DLD1 (cell line): ENCODE measurements at regions not wholly inside any gene's neighbourhood (a gene's known extent, or its start where the extent isn't known, plus 50 kb on each side); places are given as distances from the start of the nearest gene placed in this dataset.
"Not testable (repeated sequence)": the region's sequence is repeated elsewhere in the genome, so short reads cannot be mapped to it uniquely, and the experiment has no call there.

Source experiments
- in situ Hi-C: cut with HindIII; loops from 2 replicates; pipeline ENCODE4 v1.10.0; 2017; ENCODE audit warnings: low sequenced_read_pairs

- in situ Hi-C loops = no loop called here
Observed at GRCh38 chr4:28241021-28241420, 1380.4 kb downstream of the STIM2 start.

- in situ Hi-C loops = no loop called here
Observed at GRCh38 chr4:28247805-28248204, 1387.2 kb downstream of the STIM2 start.

GRCh38 chr4:28248269-28248668 lies 1387.6 kb downstream of the STIM2 start:
- in situ Hi-C loops = no loop called here

DNA sequence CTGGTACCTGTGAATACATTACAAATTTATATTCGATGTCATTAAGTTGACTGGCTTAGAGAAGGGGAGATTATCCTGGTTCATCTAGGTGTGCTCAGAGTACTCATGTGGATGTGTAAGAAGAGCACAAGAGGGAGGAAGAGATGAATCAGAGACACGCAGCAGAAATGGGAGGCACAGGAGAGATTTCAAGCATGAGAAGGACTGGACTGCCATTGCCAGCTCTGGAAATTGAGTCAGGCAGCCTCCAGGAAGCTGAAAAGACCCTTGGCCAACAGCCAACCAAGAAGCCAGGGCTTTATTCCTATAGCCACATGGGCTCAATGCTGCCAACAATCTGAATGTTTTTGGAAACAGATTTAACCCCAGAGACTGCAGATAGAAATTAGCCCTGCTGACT lies 1390.0 kb downstream of the STIM2 start:
- in situ Hi-C loops = no loop called here

GRCh38 chr4:28251831-28252230 lies 1391.2 kb downstream of the STIM2 start:
- in situ Hi-C loops = no loop called here

DNA sequence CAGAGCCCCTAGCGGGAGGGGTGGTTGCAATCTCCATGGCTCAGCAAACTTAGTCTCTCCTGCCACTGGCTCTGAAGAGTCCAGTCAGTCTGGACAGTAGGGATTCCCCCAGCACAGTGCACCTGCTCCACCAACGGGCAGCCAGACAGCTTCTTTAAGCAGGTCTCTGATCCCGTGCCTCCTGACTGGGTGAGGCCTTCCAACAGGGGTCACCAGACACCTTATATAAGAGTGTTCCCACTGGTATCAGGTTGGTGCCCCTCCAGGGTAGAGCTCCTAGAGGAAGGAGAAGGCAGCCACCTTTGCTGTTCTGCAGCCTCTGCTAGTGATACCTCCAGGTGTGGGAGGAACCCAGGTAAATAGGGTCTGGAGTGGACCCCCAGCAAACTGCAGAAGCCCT lies 1393.4 kb downstream of the STIM2 start:
- in situ Hi-C loops = no loop called here

DNA sequence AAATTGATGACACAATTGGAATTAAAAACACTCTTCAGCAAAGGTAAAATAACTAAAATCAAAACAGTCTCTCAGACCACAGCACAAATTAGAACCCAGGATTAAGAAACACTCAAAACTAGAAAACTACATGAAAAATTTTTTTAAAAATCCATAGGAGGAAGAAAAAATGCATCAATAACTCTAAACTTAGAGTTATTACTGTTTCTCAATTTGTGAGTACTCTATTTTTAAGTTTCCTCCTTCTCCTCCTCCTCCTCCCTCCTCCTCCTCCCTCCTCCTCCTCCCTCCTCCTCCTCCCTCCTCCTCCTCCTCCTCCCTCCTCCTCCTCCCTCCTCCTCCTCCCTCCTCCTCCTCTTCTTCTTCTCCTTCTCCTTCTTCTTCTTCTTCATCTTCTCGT lies 1395.7 kb downstream of the STIM2 start:
- in situ Hi-C loops = no loop called here

GRCh38 chr4:28259951-28260350 lies 1399.3 kb downstream of the STIM2 start:
- in situ Hi-C loops = no loop called here

- in situ Hi-C loops = no loop called here
Observed at GRCh38 chr4:28267166-28267565, 1406.5 kb downstream of the STIM2 start.

GRCh38 chr4:28269426-28269825 lies 1408.8 kb downstream of the STIM2 start:
- in situ Hi-C loops = no loop called here

GRCh38 chr4:28277931-28278330 lies 1417.3 kb downstream of the STIM2 start:
- in situ Hi-C loops = no loop called here

DNA sequence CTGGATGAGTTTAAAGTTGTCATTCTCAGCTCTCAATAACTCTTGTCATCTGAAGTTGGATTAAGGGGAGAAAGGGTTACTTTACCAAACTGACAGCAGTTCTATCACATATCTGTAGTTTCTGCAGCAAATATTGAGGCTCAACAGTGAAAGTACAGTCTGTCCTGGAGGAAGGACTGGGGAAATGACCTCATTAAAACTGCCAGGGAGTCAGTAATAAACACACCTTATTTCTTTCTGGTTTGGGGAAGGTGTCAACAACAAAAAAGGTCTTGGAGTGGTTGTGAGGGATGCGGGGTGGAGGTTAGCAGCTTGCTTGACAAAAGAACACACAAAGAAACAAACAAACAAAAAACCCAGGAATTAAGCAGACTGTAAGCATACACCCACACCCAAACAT lies 1418.0 kb downstream of the STIM2 start:
- in situ Hi-C loops = no loop called here

DNA sequence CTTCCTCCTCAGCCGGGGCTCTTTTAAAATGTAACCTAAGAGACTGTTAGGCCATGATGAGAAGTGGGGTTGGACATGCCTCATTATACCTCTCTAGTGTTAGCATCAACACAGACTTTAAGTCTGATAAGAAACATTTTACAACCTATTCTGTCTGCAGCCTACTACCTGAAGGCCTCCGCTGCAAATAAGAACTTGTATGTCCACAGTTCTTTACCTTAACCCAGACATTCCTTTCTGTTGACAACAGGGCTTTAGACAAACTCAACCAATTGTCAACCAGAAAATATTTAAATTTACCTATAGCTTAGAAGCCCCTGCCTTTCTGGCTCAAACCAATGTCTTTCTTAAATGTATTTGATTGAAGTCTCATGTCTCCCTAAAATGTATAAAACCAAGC lies 1418.6 kb downstream of the STIM2 start:
- in situ Hi-C loops = no loop called here

DNA sequence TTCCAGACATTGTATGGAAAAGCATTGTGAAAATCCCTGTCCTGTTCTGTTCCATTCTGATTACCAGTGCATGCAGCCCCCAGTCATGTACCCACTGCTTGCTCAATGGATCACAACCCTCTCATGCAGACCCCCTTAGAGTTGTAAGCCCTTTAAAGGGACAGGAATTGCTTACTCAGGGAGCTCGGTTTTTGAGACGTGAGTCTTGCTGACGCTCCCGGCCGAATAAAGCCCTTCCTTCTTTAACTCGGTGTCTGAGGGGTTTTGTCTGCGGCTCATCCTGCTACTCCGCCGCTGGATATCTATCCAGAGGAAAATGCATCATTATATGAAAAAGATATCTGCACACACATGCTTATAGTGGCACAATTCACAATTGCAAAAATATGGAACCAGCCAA lies 1425.6 kb downstream of the STIM2 start:
- in situ Hi-C loops = not testable (repeated sequence)

GRCh38 chr4:28287831-28288233 lies 1427.2 kb downstream of the STIM2 start:
- in situ Hi-C loops = no loop called here

GRCh38 chr4:28296239-28296638 lies 1435.6 kb downstream of the STIM2 start:
- in situ Hi-C loops = no loop called here

DNA sequence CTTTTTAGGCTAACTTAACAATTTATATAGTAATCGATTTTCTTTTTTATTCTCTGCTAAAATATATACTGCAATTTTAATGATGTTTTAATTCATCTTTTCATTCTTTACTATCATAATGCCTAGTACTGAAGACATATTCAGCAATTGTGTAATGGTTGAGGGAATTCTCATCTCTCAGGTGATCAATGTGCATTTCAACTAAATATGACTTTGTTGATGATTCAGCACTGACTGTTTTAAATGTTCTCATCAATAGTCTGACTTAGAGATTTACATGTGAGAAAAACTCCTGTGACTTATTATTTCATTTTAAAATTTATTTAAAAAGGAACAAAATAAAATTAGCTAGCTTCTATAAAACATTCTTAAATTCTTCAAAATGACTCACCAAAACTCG lies 1450.3 kb downstream of the STIM2 start:
- in situ Hi-C loops = no loop called here

GRCh38 chr4:28312497-28312896 lies 1451.9 kb downstream of the STIM2 start:
- in situ Hi-C loops = not testable (repeated sequence)

DNA sequence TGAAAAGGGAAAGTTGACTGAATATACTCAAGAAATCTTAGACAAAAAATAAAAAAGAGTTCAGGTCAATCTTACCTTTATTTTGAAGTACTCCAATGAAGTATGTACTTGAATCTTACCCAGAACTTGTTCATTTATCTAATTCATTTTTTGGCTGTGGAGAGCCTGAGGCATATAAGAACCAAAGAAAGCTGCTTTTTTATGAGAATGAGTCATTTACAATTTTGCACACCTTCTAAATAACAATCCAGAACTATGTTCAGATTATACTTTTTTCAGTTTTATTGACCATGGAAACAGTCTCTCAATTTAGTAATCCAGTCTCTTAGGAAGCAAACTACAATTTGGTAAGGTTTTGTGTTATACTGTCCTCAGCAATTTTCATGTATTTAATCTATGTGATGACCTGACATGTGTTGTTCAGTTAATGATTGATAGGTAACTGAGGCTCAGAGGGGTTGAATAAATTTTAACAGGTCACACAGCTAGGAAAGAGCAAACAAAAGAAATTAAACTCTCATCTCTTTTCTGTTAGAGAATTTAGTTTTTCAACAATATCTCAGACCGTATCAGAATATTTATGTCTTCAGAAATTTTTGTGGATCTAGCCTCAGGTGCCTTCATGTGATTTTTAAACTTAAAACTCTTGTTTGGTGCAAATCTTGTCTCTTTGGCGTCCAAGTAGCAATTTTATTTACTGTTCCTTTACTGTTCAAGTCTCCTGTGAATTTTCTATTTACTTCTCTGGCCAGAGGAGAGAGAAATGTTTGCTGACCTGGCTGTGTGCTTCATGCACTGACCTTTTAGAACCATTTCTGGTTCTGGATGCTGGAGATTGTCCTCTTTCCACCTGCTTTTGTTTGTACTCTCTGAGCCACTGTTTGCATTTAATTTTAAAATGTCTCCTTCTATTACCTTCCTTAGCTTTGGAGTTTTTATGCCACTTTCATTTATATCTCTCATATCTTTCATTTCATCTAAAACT lies 1453.4 kb downstream of the STIM2 start:
- in situ Hi-C loops = no loop called here

GRCh38 chr4:28317221-28317620 lies 1456.6 kb downstream of the STIM2 start:
- in situ Hi-C loops = no loop called here

- in situ Hi-C loops = no loop called here
Observed at GRCh38 chr4:28334249-28334648, 1473.6 kb downstream of the STIM2 start.

- in situ Hi-C loops = no loop called here
Observed at GRCh38 chr4:28341784-28342183, 1481.1 kb downstream of the STIM2 start.

- in situ Hi-C loops = no loop called here
Observed at GRCh38 chr4:28350485-28350884, 1489.8 kb downstream of the STIM2 start.
